Colonic mucosa (tissue), 4 donors: ENCODE measurements at regions not wholly inside any gene's neighbourhood (a gene's known extent, or its start where the extent isn't known, plus 50 kb on each side); places are given as distances from the start of the nearest gene placed in this dataset.

Source experiments
- DNase-seq: peaks from one replicate; pipeline ENCODE4 v3.0.0-alpha.2; 2020
- H3K27ac ChIP-seq: fragments of 200-600 bp; one replicate; pipeline ENCODE4 v1.8.0; 2021
- H3K27me3 ChIP-seq: fragments of 200-600 bp; one replicate; pipeline ENCODE4 v1.8.0; 2021
- H3K36me3 ChIP-seq: fragments of 200-600 bp; one replicate; pipeline ENCODE4 v1.8.0; 2021
- H3K4me1 ChIP-seq: fragments of 200-600 bp; one replicate; pipeline ENCODE4 v1.8.0; 2021; ENCODE audit warnings: mild to moderate bottlenecking
- H3K4me3 ChIP-seq: fragments of 200-600 bp; one replicate; pipeline ENCODE4 v1.8.0; 2021
- H3K9ac ChIP-seq, 2 donors: one replicate each; pipeline ENCODE4 v1.7.0; 2013; ENCODE audit warnings: control low read depth in 2 of 2, low read depth in 2 of 2, low read length in 2 of 2
- H3K9me3 ChIP-seq: fragments of 200-600 bp; one replicate; pipeline ENCODE4 v1.8.0; 2021
- CTCF ChIP-seq: fragments of 200-600 bp; IDR thresholded peaks from one replicate; pipeline ENCODE4 v1.8.0; 2022; ENCODE audit warnings: antibody characterized with exemption, mild to moderate bottlenecking
- intact Hi-C: fragments of 100-400 bp; cut with DNase I; formaldehyde crosslinking; loops from one replicate; pipeline ENCODE4 v1.14.1; 2022
- donor health status: healthy.
- donor health status: DM: no; HTN: no; CAD: no.
- donor health status: DM: no; HTN: no; CAD: no.

GRCh38 chr6:139871803-139872510 lies 497.5 kb upstream of the CITED2 start:
- no peak overlapping the region for H3K4me3 ChIP-seq
- H3K27ac ChIP-seq, result peak overlapping the region; percentile 29
- H3K9ac ChIP-seq, result no peak overlapping the region
- H3K36me3 ChIP-seq, result no peaks in the 10 kb centered on the region
- intact Hi-C loops, result loop anchor here (5.0 kb wide), 1 partner anchor 500 kb away; the partner anchor contains the start of gene CITED2
- no peak for DNase-seq
- no peaks in the 10 kb centered on the region for H3K9me3 ChIP-seq
- no peaks in the 10 kb centered on the region for H3K27me3 ChIP-seq
- TF ChIP-seq CTCF, result no peak
- peaks cover 3% of the 10 kb centered on the region for H3K4me1 ChIP-seq

- Histone ChIP-seq H3K9ac (no peak overlapping the region), H3K27ac (no peak overlapping the region)
Measured at GRCh38 chr6:139871165-139871710, 496.8 kb upstream of the CITED2 start.

GRCh38 chr6:139868576-139868975 lies 494.1 kb upstream of the CITED2 start:
- no peak for TF ChIP-seq CTCF
- no peak for DNase-seq

More at GRCh38 chr6:139871165-139871710, 496.8 kb upstream of the CITED2 start:
- Histone ChIP-seq H3K4me3 (no peak overlapping the region), H3K4me1 (peaks cover 3% of the 10 kb centered on the region), H3K36me3 (no peaks in the 10 kb centered on the region), H3K9me3 (no peaks in the 10 kb centered on the region), H3K27me3 (no peaks in the 10 kb centered on the region)
- TF ChIP-seq CTCF, result no peak
- DNase-seq, result no peak
- intact Hi-C loops, result loop anchor here (5.0 kb wide), 1 partner anchor 499 kb away; the partner anchor contains the start of gene CITED2

GRCh38 chr6:139863964-139864363 lies 489.5 kb upstream of the CITED2 start:
- no peaks in the 10 kb centered on the region for H3K36me3 ChIP-seq
- no peak for TF ChIP-seq CTCF
- no peaks in the 10 kb centered on the region for H3K4me1 ChIP-seq
- H3K9ac ChIP-seq, result no peak overlapping the region
- H3K4me3 ChIP-seq, result no peak overlapping the region
- DNase-seq, result no peak
- no peaks in the 10 kb centered on the region for H3K9me3 ChIP-seq
- H3K27me3 ChIP-seq, result no peaks in the 10 kb centered on the region
- H3K27ac ChIP-seq, result no peak overlapping the region
- intact Hi-C loops, result no loop called here

More at GRCh38 chr6:139868576-139868975, 494.1 kb upstream of the CITED2 start:
- no peaks in the 10 kb centered on the region for H3K9me3 ChIP-seq
- intact Hi-C loops, result no loop called here
- H3K27me3 ChIP-seq, result no peaks in the 10 kb centered on the region
- H3K4me3 ChIP-seq, result no peak overlapping the region
- H3K4me1 ChIP-seq, result peaks cover 3% of the 10 kb centered on the region
- H3K27ac ChIP-seq, result no peak overlapping the region
- H3K36me3 ChIP-seq, result no peaks in the 10 kb centered on the region
- no peak overlapping the region for H3K9ac ChIP-seq

- TF ChIP-seq CTCF, result no peak
- no peak for DNase-seq
- Histone ChIP-seq H3K9me3 (no peaks in the 10 kb centered on the region), H3K4me1 (no peaks in the 10 kb centered on the region), H3K27me3 (no peaks in the 10 kb centered on the region), H3K36me3 (no peaks in the 10 kb centered on the region), H3K27ac (no peak overlapping the region), H3K9ac (no peak overlapping the region), H3K4me3 (no peak overlapping the region)
- intact Hi-C loops, result no loop called here
Measured at GRCh38 chr6:139863346-139863745, 488.9 kb upstream of the CITED2 start.
